HG03095 (cell line): ENCODE measurements at regions not wholly inside any gene's neighbourhood (a gene's known extent, or its start where the extent isn't known, plus 50 kb on each side); places are given as distances from the start of the nearest gene placed in this dataset.
"Not testable (repeated sequence)": the region's sequence is repeated elsewhere in the genome, so short reads cannot be mapped to it uniquely, and the experiment has no call there.

Source experiments
- ATAC-seq: cut with Tn5 transposase; IDR thresholded peaks from one replicate; pipeline ENCODE4 v1.9.1; 2021; ENCODE audit warnings: moderate library complexity; ENCODE audit not compliant: unreplicated experiment

DNA sequence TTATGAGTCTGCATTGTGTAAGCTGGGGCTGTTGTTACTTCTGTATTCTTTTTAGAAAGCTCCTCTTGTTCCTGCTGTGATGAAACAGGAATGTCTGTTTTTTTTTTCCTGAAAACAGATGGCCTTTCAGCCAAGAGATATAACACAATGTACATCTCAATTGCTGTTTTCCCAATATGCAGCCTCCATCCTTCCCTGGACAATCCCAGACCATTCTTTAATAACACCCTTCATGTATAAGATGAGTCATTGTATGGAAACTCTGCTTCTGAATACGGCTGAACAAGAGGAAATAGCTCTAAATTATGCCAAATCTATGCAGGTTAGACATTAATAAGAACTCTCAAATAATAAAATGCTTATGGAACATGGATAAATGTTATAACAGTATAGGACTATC lies 60.2 kb upstream of the LRRC4C start:
- ATAC-seq, result no peak

- no peak for ATAC-seq
Measured at GRCh38 chr11:41522391-41522790, 62.9 kb upstream of the LRRC4C start.

DNA sequence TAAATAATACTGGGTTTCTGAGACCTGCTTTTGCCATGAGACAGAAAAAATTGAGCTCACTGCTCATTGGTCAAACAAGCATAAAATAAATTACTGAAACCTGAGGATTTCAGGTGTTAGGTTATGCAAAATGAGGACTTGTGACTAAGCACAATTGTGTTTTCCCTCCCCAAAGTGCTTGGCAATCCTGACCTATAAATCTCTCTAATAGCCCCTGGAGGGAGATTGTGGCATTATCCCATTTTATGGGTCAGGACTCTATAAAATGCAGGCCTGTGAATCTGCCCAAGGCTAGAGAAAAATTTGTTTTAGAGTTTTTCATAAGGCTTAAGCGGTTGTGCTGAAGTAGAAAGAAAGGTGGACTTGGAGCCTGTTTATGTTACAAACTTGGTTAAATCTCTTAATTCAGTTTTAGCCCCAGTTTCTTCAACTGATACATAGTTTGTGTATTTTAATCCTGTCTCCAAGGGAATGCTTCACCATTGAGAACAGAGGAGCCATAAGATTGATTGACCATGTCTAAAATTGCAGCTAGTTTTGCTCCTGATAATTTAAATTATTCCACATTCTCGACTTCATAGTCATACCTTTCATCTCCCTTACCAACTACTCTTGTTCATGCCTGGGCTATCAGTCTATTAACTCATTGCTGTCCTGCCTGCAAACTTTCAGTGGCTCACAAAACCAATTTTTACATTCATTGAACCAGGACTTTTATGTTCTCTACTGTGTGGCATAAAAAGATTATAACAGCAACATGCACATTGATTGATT lies 63.6 kb upstream of the LRRC4C start:
- ATAC-seq, result no peak

DNA sequence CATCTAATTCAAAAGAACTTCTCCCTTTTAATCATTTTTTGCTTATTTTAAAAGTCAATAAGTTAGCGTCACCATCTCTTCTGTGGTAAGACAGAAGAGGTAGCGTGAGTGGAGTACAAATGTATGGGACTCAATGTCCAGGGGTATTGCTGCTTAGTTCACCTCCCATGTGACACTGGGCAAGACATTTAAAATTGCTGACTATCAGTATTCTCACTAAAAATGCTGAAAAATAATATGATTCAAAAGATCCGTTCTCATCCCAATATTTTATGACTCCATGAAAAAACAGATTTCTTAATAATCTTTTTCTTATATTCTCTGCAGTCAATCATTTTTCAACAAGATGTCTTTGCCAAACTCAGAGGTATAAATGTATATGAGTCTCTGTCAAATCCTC lies 68.1 kb upstream of the LRRC4C start:
- no peak for ATAC-seq

GRCh38 chr11:41532413-41532812 lies 73.0 kb upstream of the LRRC4C start:
- no peak for ATAC-seq

- no peak for ATAC-seq
Measured at GRCh38 chr11:41533761-41534160, 74.3 kb upstream of the LRRC4C start.

GRCh38 chr11:41534391-41534790 lies 74.9 kb upstream of the LRRC4C start:
- ATAC-seq, result no peak

- no peak for ATAC-seq
Measured at GRCh38 chr11:41534861-41535260, 75.4 kb upstream of the LRRC4C start.

DNA sequence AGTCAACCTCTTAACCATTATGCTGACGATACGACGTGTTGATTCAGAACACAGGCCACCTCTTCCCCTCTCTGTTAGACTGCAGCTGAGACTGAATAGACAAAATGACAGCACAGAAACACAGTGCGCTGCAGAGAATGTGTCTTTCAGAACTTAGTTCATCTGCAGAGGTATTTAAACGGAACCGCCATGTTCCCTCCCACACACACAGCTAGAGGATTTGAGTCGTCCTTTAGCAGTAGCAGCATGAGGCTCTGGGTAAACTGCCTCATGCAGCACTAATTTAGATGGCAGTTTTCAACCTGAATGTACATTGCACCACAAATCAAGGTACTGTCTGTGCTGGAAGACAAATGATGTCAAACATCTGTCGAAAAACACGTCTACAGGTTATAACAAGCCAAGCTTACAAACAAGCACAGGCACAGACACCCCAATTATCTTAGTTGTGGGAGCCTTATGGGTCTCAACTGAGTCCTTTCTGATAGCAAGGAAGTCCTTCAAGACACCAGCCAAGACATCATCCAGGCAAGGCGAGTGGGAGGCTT lies 76.6 kb upstream of the LRRC4C start:
- no peak for ATAC-seq

DNA sequence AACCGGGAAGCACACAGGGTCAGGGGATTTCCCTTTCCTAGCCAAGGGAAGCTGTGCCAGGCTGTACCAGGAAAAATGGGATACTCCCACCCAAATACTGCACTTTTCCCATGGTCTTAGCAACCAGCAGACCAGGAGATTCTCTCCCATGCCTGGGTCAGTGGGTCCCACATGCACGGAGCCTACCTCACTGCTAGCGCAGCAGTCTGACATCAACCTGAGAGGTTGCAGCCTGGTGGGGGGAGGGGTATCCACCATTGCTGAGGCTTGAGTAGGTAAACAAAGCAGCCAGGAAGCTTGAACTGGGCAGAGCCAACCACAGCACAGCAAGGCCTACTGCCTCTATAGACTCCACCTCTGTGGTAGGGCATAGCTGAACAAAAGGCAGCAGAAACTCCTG lies 85.5 kb upstream of the LRRC4C start:
- not testable (repeated sequence) for ATAC-seq

DNA sequence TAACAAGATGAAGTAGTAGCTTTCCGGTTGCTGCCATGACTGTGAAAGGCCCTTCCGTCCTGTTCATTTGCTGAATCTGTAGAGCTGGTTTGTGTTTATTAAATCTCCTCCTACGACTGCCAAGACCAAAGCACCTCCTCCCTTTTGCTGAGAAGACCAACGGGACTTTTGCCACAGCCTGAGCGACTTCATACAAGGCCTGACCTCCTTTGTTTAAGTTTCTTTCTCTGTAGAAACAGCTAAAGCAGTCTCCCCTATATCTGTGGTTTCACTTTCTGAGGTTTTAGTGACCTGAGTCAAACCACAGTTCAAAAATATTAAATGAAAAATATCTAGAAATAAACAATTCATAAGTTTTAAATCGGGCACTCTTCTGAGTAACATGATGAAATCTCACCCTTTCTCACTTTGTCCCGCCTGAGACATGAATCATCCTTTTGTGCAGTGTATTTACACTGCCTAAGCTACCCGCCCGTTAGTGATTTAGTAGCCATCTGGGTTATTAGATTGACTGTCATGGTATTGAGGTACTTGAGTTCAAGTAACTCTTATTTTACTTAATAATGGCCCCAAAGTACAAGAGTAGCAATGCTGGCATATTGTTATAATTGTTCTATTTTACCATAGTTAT lies 119.1 kb upstream of the LRRC4C start:
- ATAC-seq, result no peak

DNA sequence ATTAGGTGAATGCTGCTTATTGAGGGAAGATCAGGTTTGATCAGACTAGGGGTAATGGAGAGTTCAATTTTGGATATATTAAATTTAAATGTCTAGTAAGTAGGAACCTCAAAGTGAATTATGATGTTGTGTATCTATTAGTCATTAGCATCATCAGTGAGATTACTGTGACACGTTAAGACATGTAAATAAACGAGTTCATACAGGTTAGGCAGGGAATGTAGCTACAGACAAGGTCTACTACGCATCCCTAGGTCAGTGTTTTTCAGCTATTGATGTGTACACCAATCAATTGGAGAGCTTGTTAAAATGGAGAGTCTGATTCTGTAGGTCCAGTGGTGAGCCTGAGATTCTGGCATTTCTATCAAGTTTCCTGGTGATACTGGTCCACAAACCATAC lies 120.1 kb upstream of the LRRC4C start:
- ATAC-seq, result no peak

DNA sequence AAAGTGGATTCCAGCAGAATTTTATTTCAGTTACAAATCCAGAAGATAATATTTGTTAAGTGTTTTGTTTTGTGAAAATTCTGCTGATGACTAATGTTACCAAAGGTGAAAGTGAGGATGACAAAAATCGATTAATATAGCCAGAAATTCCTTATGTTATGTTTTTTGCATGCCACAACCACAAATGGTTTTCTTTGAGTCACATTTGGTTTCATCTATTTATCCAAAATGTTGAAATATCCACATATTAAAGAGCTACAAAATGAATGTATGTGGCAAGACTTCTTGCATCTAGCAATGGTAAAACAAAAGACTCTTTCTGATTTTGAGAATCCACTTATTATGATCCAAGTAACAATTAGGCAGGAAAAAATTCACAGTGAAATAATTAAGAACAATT lies 150.1 kb upstream of the LRRC4C start:
- no peak for ATAC-seq

- ATAC-seq, result no peak
Measured at GRCh38 chr11:41612415-41612814, 153.0 kb upstream of the LRRC4C start.

- ATAC-seq, result no peak
Measured at GRCh38 chr11:41613326-41613725, 153.9 kb upstream of the LRRC4C start.

GRCh38 chr11:41622707-41623359 lies 163.4 kb upstream of the LRRC4C start:
- no peak for ATAC-seq

DNA sequence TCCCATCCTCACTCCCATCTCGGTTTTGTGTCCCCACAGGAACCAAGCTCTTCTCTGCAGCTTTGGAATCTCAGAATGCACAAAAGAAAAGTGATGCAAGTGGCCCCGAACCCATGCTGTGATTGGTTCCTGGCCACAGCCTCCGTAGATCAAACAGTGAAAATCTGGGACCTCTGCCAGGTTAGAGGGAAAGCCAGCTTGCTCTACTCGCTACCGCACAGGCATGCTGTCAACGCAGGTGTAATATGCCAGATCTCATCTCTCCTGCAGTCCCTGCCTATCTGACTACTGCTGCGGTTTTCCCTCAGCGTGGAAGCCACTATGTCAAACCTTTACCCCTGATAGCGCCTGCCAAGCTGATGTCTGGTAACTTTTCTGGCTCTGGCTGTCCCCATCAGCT lies 200.5 kb upstream of the LRRC4C start:
- ATAC-seq, result no peak

GRCh38 chr11:41660585-41660984 lies 201.1 kb upstream of the LRRC4C start:
- ATAC-seq, result no peak

GRCh38 chr11:41665441-41666360 lies 206.2 kb upstream of the LRRC4C start:
- no peak for ATAC-seq

GRCh38 chr11:41666951-41667653 lies 207.7 kb upstream of the LRRC4C start:
- no peak for ATAC-seq
